Adipose tissue (tissue), 3 donors: ENCODE measurements at regions not wholly inside any gene's neighbourhood (a gene's known extent, or its start where the extent isn't known, plus 50 kb on each side); places are given as distances from the start of the nearest gene placed in this dataset.
"Not testable (repeated sequence)": the region's sequence is repeated elsewhere in the genome, so short reads cannot be mapped to it uniquely, and the experiment has no call there.

ENCODE experiments used
- H3K27ac ChIP-seq: one replicate; pipeline ENCODE4 v1.5.1; 2013; ENCODE audit warnings: low read depth, low read length
- whole genome bisulfite sequencing, 3 donors: extraction: QIAGEN DNeasy Blood & Tissue Kit; methylation state at CpG; one replicate each; pipeline ENCODE4 v1.1.7; 2013; 5-methylcytosine and 5-hydroxymethylcytosine counted together
- donor health status: healthy with polysubstance abuse.
- donor health status: Bipolar disorder and iron deficiency.
- donor health status: healthy.

GRCh38 chr2:38158378-38159118 lies 82.6 kb upstream of the CYP1B1 start:
- 54 to 71% (median 64%) methylated on average over 6 of the region's 6 CpGs for WGBS, 3 donors
- H3K27ac ChIP-seq: no peak overlapping the region

- 63 to 66% (median 64%) methylated on average over 5 of the region's 5 CpGs for WGBS, 3 donors
- no peak overlapping the region for H3K27ac ChIP-seq
These were observed 80.5 kb upstream of the CYP1B1 start for GRCh38 chr2:38156436-38156835.

- H3K27ac ChIP-seq: no peak overlapping the region
- 59 to 70% (median 63%) methylated on average over 3 of the region's 3 CpGs for WGBS, 3 donors
These were observed 79.1 kb upstream of the CYP1B1 start for GRCh38 chr2:38155015-38155414.

GRCh38 chr2:38154395-38154794 lies 78.4 kb upstream of the CYP1B1 start:
- H3K27ac ChIP-seq: no peak overlapping the region
- 52 to 63% (median 61%) methylated on average over 2 of the region's 2 CpGs for WGBS, 3 donors

GRCh38 chr2:38153476-38154135 lies 77.7 kb upstream of the CYP1B1 start:
- 71 to 81% (median 78%) methylated on average over 6 of the region's 6 CpGs for WGBS, 3 donors
- H3K27ac ChIP-seq: no peak overlapping the region

- 30 to 95% (median 88%) methylated on average over 1 of the region's 1 CpG for WGBS, 3 donors
- H3K27ac ChIP-seq: no peak overlapping the region
These were observed 77.0 kb upstream of the CYP1B1 start for GRCh38 chr2:38152913-38153312.

- H3K27ac ChIP-seq: no peak overlapping the region
- WGBS, 3 donors: 73 to 84% (median 84%) methylated on average over 4 of the region's 4 CpGs
These were observed 76.1 kb upstream of the CYP1B1 start for GRCh38 chr2:38152035-38152434.

- WGBS, 3 donors: 47 to 90% (median 47%) methylated on average over 2 of the region's 2 CpGs
- no peak overlapping the region for H3K27ac ChIP-seq
These were observed 73.6 kb upstream of the CYP1B1 start for GRCh38 chr2:38149531-38149930.

GRCh38 chr2:38148501-38148900 lies 72.5 kb upstream of the CYP1B1 start:
- 29 to 55% (median 43%) methylated on average over 5 of the region's 5 CpGs for WGBS, 3 donors
- H3K27ac ChIP-seq: no peak overlapping the region

- 77 to 93% (median 82%) methylated on average over 8 of the region's 8 CpGs for WGBS, 3 donors
- H3K27ac ChIP-seq: peak overlapping the region; percentile 86
These were observed 71.6 kb upstream of the CYP1B1 start for GRCh38 chr2:38147333-38148121.

GRCh38 chr2:38146907-38147307 lies 71.0 kb upstream of the CYP1B1 start:
- 43 to 46% (median 46%) methylated on average over 3 of the region's 3 CpGs for WGBS, 3 donors
- peak overlapping the region; percentile 86 for H3K27ac ChIP-seq

GRCh38 chr2:38146275-38146906 lies 70.4 kb upstream of the CYP1B1 start:
- 12 to 45% (median 28%) methylated on average over 7 of the region's 7 CpGs for WGBS, 3 donors
- H3K27ac ChIP-seq: peak overlapping the region; percentile 89

GRCh38 chr2:38145236-38145635 lies 69.3 kb upstream of the CYP1B1 start:
- no peak overlapping the region for H3K27ac ChIP-seq
- 92 to 94% (median 93%) methylated on average over 3 of the region's 3 CpGs for WGBS, 3 donors

GRCh38 chr2:38142627-38143026 lies 66.7 kb upstream of the CYP1B1 start:
- H3K27ac ChIP-seq: no peak overlapping the region
- 89 to 90% (median 89%) methylated on average over 4 of the region's 4 CpGs for WGBS, 3 donors

GRCh38 chr2:38141501-38141900 lies 65.5 kb upstream of the CYP1B1 start:
- no peak overlapping the region for H3K27ac ChIP-seq
- WGBS, 3 donors: 80 to 82% (median 81%) methylated on average over 4 of the region's 4 CpGs

- 83 to 93% (median 84%) methylated on average over 6 of the region's 6 CpGs for WGBS, 3 donors
These were observed 63.0 kb upstream of the CYP1B1 start for GRCh38 chr2:38138996-38139395.

GRCh38 chr2:38138419-38138818 lies 62.5 kb upstream of the CYP1B1 start:
- H3K27ac ChIP-seq: no peak overlapping the region
- 91 to 96% (median 95%) methylated on average over 10 of the region's 10 CpGs for WGBS, 3 donors

More at GRCh38 chr2:38138996-38139395, 63.0 kb upstream of the CYP1B1 start:
- H3K27ac ChIP-seq: no peak overlapping the region

GRCh38 chr2:38137958-38138357 lies 62.0 kb upstream of the CYP1B1 start:
- 85 to 96% (median 94%) methylated on average over 12 of the region's 12 CpGs for WGBS, 3 donors
- not testable (repeated sequence) for H3K27ac ChIP-seq

- no peak overlapping the region for H3K27ac ChIP-seq
- WGBS, 3 donors: 81 to 96% (median 89%) methylated on average over 2 of the region's 2 CpGs
These were observed 55.7 kb upstream of the CYP1B1 start for GRCh38 chr2:38131676-38132075.
